IPS-18a (cell line): ENCODE measurements at regions not wholly inside any gene's neighbourhood (a gene's known extent, or its start where the extent isn't known, plus 50 kb on each side); places are given as distances from the start of the nearest gene placed in this dataset.

Source experiments
- H3K27ac ChIP-seq: one replicate; pipeline ENCODE4 v1.5.1; 2013; ENCODE audit warnings: low read length
- H3K27me3 ChIP-seq: one replicate; pipeline ENCODE4 v1.6.1; 2013; ENCODE audit warnings: mild to moderate bottlenecking, low read length; ENCODE audit not compliant: control insufficient read depth, insufficient read depth
- H3K36me3 ChIP-seq: one replicate; pipeline ENCODE4 v1.6.1; 2013; ENCODE audit warnings: low read depth, low read length; ENCODE audit not compliant: control insufficient read depth
- H3K4me1 ChIP-seq: one replicate; pipeline ENCODE4 v1.6.1; 2013; ENCODE audit warnings: low read depth, low read length; ENCODE audit not compliant: control insufficient read depth
- H3K4me3 ChIP-seq: one replicate; pipeline ENCODE4 v1.5.1; 2013; ENCODE audit warnings: low read length
- H3K9ac ChIP-seq: one replicate; pipeline ENCODE4 v1.6.1; 2013; ENCODE audit warnings: mild to moderate bottlenecking, low read length, moderate library complexity
- H3K9me3 ChIP-seq: one replicate; pipeline ENCODE4 v1.6.1; 2013; ENCODE audit warnings: low read depth, low read length; ENCODE audit not compliant: control insufficient read depth

- H3K9ac ChIP-seq = no peak overlapping the region
- H3K4me1 ChIP-seq = no peaks in the 10 kb centered on the region
- no peak overlapping the region for H3K27ac ChIP-seq
- no peak overlapping the region for H3K4me3 ChIP-seq
- no peaks in the 10 kb centered on the region for H3K36me3 ChIP-seq
- no peaks in the 10 kb centered on the region for H3K9me3 ChIP-seq
- no peaks in the 10 kb centered on the region for H3K27me3 ChIP-seq
Measured at GRCh38 chr3:194787650-194788049, 102.0 kb downstream of the FAM43A start.

- Histone ChIP-seq H3K27ac (no peak overlapping the region), H3K27me3 (no peaks in the 10 kb centered on the region), H3K9me3 (no peaks in the 10 kb centered on the region)
Measured at GRCh38 chr3:194792368-194792767, 106.7 kb downstream of the FAM43A start.

GRCh38 chr3:194797555-194798250 lies 112.0 kb downstream of the FAM43A start:
- Histone ChIP-seq H3K4me1 (peaks cover 7% of the 10 kb centered on the region), H3K36me3 (no peaks in the 10 kb centered on the region), H3K27me3 (no peaks in the 10 kb centered on the region), H3K27ac (no peak overlapping the region), H3K9me3 (no peaks in the 10 kb centered on the region), H3K9ac (no peak overlapping the region), H3K4me3 (no peak overlapping the region)

More at GRCh38 chr3:194792368-194792767, 106.7 kb downstream of the FAM43A start:
- Histone ChIP-seq H3K4me1 (no peaks in the 10 kb centered on the region), H3K4me3 (no peak overlapping the region), H3K36me3 (no peaks in the 10 kb centered on the region), H3K9ac (no peak overlapping the region)

- H3K4me3 ChIP-seq = no peak overlapping the region
- no peak overlapping the region for H3K9ac ChIP-seq
- no peaks in the 10 kb centered on the region for H3K36me3 ChIP-seq
- no peaks in the 10 kb centered on the region for H3K27me3 ChIP-seq
- peaks cover 7% of the 10 kb centered on the region for H3K4me1 ChIP-seq
- no peaks in the 10 kb centered on the region for H3K9me3 ChIP-seq
- no peak overlapping the region for H3K27ac ChIP-seq
Measured at GRCh38 chr3:194798486-194798885, 112.8 kb downstream of the FAM43A start.

GRCh38 chr3:194800002-194800401 lies 114.3 kb downstream of the FAM43A start:
- H3K4me1 ChIP-seq = peaks cover 7% of the 10 kb centered on the region
- no peak overlapping the region for H3K4me3 ChIP-seq
- no peaks in the 10 kb centered on the region for H3K9me3 ChIP-seq
- no peak overlapping the region for H3K9ac ChIP-seq
- no peak overlapping the region for H3K27ac ChIP-seq
- H3K36me3 ChIP-seq = no peaks in the 10 kb centered on the region
- no peaks in the 10 kb centered on the region for H3K27me3 ChIP-seq

GRCh38 chr3:194801461-194802432 lies 116.1 kb downstream of the FAM43A start:
- Histone ChIP-seq H3K36me3 (no peaks in the 10 kb centered on the region), H3K27ac (no peak overlapping the region), H3K27me3 (no peaks in the 10 kb centered on the region), H3K4me3 (no peak overlapping the region), H3K9me3 (no peaks in the 10 kb centered on the region), H3K4me1 (peaks cover 7% of the 10 kb centered on the region), H3K9ac (no peak overlapping the region)

- Histone ChIP-seq H3K27me3 (no peaks in the 10 kb centered on the region), H3K9me3 (no peaks in the 10 kb centered on the region), H3K36me3 (no peaks in the 10 kb centered on the region), H3K27ac (no peak overlapping the region), H3K9ac (no peak overlapping the region), H3K4me1 (peaks cover 7% of the 10 kb centered on the region), H3K4me3 (no peak overlapping the region)
Measured at GRCh38 chr3:194804796-194805195, 119.1 kb downstream of the FAM43A start.

GRCh38 chr3:194805546-194805945 lies 119.9 kb downstream of the FAM43A start:
- Histone ChIP-seq H3K36me3 (no peaks in the 10 kb centered on the region), H3K9me3 (no peaks in the 10 kb centered on the region), H3K27me3 (no peaks in the 10 kb centered on the region), H3K27ac (no peak overlapping the region), H3K4me1 (peaks cover 7% of the 10 kb centered on the region), H3K9ac (no peak overlapping the region), H3K4me3 (no peak overlapping the region)

GRCh38 chr3:194806991-194807630 lies 121.4 kb downstream of the FAM43A start:
- Histone ChIP-seq H3K9ac (no peak overlapping the region), H3K4me3 (no peak overlapping the region), H3K27me3 (no peaks in the 10 kb centered on the region), H3K27ac (no peak overlapping the region), H3K9me3 (no peaks in the 10 kb centered on the region), H3K36me3 (no peaks in the 10 kb centered on the region), H3K4me1 (peaks cover 3% of the 10 kb centered on the region)

- Histone ChIP-seq H3K4me3 (no peak overlapping the region), H3K4me1 (peaks cover 3% of the 10 kb centered on the region), H3K9ac (no peak overlapping the region), H3K9me3 (no peaks in the 10 kb centered on the region), H3K27me3 (no peaks in the 10 kb centered on the region), H3K36me3 (no peaks in the 10 kb centered on the region), H3K27ac (no peak overlapping the region)
Measured at GRCh38 chr3:194808640-194809097, 123.0 kb downstream of the FAM43A start.

- Histone ChIP-seq H3K27me3 (no peaks in the 10 kb centered on the region), H3K9ac (no peak overlapping the region), H3K4me1 (peaks cover 3% of the 10 kb centered on the region), H3K36me3 (no peaks in the 10 kb centered on the region), H3K4me3 (no peak overlapping the region), H3K27ac (no peak overlapping the region), H3K9me3 (no peaks in the 10 kb centered on the region)
Measured at GRCh38 chr3:194809382-194809781, 123.7 kb downstream of the FAM43A start.
